Mucosa of descending colon (tissue), 3 donors: ENCODE measurements at regions not wholly inside any gene's neighbourhood (a gene's known extent, or its start where the extent isn't known, plus 50 kb on each side); places are given as distances from the start of the nearest gene placed in this dataset.
A peak's percentile ranks its signal among the peaks of the same experiment; 100 is the strongest.
"Not testable (repeated sequence)": the region's sequence is repeated elsewhere in the genome, so short reads cannot be mapped to it uniquely, and the experiment has no call there.

ENCODE experiments used
- ATAC-seq: fragments of 200-7000 bp; cut with Tn5 transposase; one replicate; pipeline ENCODE4 v1.9.1; 2020; ENCODE audit warnings: mild to moderate bottlenecking, moderate library complexity
- DNase-seq, 3 donors: peaks; one replicate each; pipeline ENCODE4 v3.0.0-alpha.2; 2020
- H3K36me3 ChIP-seq: fragments of 200-600 bp; one replicate; pipeline ENCODE4 v1.8.0; 2021; ENCODE audit warnings: low read depth, mild to moderate bottlenecking
- H3K4me1 ChIP-seq: fragments of 200-600 bp; one replicate; pipeline ENCODE4 v1.8.0; 2021; ENCODE audit warnings: low read depth, mild to moderate bottlenecking
- H3K4me3 ChIP-seq: fragments of 200-600 bp; one replicate; pipeline ENCODE4 v1.8.0; 2021; ENCODE audit warnings: mild to moderate bottlenecking
- H3K9me3 ChIP-seq: fragments of 200-600 bp; one replicate; pipeline ENCODE4 v1.8.0; 2021; ENCODE audit warnings: mild to moderate bottlenecking
- intact Hi-C, 2 donors: fragments of 100-400 bp; cut with DNase I in 1 of 2; cut with micrococcal nuclease in 1 of 2; formaldehyde crosslinking; loops; one replicate each; pipeline versions ENCODE4 v1.11.0 to v1.11.1; 2022; cut with DNase I, micrococcal nuclease
- TF ChIP-seq, protein P1 (sequence below): fragments of 200-600 bp; IDR thresholded peaks from one replicate; pipeline ENCODE4 v1.8.0; 2022; ENCODE audit warnings: antibody characterized with exemption, mild to moderate bottlenecking
- donor health status: DM: no; HTN: no; CAD: no; lungs with moderate emphysema.
- donor health status: DM: no; HTN: no; CAD: no.
- donor health status: DM: no; HTN: yes; CAD: no.

DNA sequence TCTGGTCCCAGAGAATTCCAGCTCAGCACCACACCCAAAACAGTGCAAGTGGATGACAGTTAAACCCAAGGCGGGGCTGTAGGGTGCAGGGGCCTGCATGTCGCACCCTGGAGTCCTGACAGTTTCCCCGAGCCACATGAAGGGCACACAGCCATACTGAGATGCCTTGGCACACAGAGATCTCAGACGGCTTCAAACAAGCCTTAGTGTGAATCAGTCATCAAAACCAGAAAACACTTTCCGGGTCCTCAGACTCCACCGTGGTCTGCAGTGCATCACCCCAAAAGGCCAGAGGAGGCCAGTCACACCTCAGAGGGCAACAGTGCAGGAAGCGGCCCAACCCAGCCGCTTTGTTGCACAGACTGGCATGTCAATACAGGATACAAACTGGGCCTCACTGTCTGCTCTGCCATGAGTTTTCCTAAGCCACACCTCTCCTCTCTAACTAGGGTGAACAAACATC lies 64.6 kb upstream of the ENPP6 start:
- no peak overlapping the region for H3K4me3 ChIP-seq
- intact Hi-C loops, result loop anchor here in 1 of 2 donors (10.0 kb wide), 1 partner anchor 63 kb away; no protein-coding TSS in a partner anchor
- H3K9me3 ChIP-seq, result no peaks in the 10 kb centered on the region
- peaks cover 19% of the 10 kb centered on the region for H3K4me1 ChIP-seq
- no peaks in the 10 kb centered on the region for H3K36me3 ChIP-seq
- ATAC-seq (peak; percentile 93), DNase-seq (peak; percentile 65 to 83 (median 77))
- TF ChIP-seq, protein P1, sequence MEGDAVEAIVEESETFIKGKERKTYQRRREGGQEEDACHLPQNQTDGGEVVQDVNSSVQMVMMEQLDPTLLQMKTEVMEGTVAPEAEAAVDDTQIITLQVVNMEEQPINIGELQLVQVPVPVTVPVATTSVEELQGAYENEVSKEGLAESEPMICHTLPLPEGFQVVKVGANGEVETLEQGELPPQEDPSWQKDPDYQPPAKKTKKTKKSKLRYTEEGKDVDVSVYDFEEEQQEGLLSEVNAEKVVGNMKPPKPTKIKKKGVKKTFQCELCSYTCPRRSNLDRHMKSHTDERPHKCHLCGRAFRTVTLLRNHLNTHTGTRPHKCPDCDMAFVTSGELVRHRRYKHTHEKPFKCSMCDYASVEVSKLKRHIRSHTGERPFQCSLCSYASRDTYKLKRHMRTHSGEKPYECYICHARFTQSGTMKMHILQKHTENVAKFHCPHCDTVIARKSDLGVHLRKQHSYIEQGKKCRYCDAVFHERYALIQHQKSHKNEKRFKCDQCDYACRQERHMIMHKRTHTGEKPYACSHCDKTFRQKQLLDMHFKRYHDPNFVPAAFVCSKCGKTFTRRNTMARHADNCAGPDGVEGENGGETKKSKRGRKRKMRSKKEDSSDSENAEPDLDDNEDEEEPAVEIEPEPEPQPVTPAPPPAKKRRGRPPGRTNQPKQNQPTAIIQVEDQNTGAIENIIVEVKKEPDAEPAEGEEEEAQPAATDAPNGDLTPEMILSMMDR, result peak; percentile 14

DNA sequence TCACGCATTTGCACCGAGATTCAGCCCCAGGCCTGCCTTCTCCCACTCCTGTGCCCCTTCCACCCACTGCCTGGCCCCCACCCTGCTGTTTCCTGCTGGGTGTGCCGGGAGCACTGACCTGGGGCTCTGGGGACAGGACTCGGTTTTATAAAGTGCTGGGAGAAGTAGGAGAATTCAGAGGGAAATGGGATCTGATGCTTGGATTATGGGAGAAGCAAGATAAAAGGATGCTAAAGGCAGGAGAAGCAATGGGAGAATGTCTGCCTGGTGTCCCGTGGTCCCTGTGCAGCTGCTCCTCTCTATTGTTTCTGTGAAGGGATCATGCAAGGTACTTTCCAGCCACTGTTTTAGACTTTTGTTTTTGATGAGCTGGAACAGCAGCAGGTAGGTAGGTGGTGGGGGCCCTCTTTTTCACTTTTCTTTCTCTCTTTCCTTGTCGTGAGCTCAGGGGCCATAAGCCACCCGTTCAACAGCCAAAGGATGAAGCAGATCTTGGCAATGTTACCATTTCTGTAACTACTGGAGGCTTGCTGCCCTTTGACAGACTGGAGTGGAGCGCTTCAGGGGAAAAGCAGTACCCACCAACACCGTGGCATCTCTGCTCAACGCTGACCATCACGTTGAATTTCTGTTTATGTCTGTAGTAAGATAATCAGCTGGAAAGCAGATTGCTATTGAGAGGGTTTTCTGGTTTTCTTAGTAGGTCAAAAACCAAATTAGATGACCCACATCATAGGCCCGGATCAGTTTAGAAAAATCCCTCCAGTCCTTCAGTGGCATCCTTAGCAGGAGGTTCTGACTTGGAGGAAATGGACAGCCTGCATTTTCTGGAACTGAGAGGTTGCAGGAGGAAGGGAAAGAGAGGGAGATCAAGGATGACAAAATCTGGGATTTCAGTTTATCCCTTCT lies 63.8 kb upstream of the ENPP6 start:
- H3K9me3 ChIP-seq, result peaks cover 2% of the 10 kb centered on the region
- intact Hi-C loops, result loop anchor here in 1 of 2 donors (10.0 kb wide), 1 partner anchor 63 kb away; no protein-coding TSS in a partner anchor
- ATAC-seq, result no peak
- no peak overlapping the region for H3K4me3 ChIP-seq
- TF ChIP-seq, protein P1, result no peak
- DNase-seq, result no peak
- H3K36me3 ChIP-seq, result no peaks in the 10 kb centered on the region
- peaks cover 19% of the 10 kb centered on the region for H3K4me1 ChIP-seq

DNA sequence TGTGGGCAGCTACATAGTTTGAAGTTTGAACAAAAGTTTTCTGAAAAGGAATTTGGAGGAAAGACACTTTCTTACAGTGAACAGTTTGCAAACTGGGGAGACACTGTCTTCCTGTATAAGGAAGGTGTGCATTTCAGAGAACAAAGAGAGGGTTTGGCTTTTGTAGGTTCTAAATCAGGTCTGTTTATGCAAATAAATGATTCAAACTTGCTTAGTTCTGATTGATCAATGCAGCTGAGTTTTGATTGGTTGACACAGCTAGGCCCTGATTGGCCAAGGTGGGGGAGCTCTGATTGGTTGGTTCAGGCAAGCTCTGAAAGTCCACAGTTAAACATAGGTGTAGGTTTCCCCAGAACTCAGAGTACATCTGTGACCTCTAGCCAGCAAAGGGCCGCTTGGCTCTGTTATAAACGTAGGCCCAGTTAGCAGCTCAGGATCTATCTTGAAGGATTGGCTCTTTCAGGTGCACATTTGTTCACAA lies 63.0 kb upstream of the ENPP6 start:
- DNase-seq, result no peak
- intact Hi-C loops, result loop anchor here in 1 of 2 donors (10.0 kb wide), 1 partner anchor 64 kb away; no protein-coding TSS in a partner anchor
- H3K4me3 ChIP-seq, result no peak overlapping the region
- H3K36me3 ChIP-seq, result no peaks in the 10 kb centered on the region
- TF ChIP-seq, protein P1, result no peak
- H3K4me1 ChIP-seq, result peaks cover 19% of the 10 kb centered on the region
- ATAC-seq, result peak; percentile 12
- H3K9me3 ChIP-seq, result peaks cover 2% of the 10 kb centered on the region

DNA sequence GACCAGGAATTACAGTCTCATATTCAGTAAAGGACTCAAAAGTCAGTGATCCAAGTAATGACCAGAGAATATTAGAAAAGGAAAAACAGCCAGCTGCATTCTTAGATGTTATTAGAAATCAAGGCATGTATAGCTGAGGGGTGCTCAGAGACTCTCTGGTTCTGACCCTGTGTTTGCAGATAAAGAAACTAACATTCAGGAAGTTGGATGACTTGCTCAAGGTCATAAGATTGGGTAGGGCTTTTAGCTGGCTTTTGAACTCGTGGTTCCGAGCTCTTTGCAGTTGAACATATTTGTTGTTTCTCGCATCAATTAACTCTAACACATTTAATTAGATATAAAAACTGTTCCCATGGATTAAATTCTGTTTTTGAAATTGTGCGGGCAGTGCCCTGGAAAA lies 62.5 kb upstream of the ENPP6 start:
- H3K36me3 ChIP-seq, result no peaks in the 10 kb centered on the region
- no peak for DNase-seq
- ATAC-seq, result no peak
- H3K4me3 ChIP-seq, result no peak overlapping the region
- TF ChIP-seq, protein P1, result no peak
- intact Hi-C loops, result loop anchor here in 1 of 2 donors (10.0 kb wide), 1 partner anchor 65 kb away; no protein-coding TSS in a partner anchor
- peaks cover 2% of the 10 kb centered on the region for H3K9me3 ChIP-seq
- peaks cover 19% of the 10 kb centered on the region for H3K4me1 ChIP-seq

DNA sequence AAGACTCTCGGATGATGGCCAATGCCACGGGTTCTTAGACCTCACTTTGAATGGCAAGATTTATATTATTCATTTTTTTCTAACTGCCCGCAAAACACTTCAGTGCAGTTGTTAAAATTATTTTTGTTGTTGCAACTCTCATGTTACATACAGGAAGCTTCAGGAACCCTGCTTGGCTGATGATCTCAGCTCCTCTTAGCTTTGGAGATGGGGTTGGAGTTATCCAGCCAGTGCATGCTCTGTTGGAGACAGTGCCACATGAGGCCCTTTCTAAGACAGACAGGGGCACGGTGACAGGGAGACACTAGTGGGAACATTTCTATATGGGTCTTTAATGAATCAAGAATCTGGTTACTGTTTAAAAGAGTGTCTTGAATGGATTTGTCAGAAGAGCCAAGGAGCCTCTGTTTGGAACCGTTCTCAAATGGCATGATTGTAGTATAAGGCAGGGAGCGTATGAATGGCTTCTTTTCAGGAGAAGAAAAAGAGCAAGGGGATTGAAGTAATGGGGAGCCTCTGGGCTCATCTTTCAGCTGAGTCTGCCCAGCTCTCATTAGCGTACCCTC lies 61.9 kb upstream of the ENPP6 start:
- ATAC-seq, result no peak

DNA sequence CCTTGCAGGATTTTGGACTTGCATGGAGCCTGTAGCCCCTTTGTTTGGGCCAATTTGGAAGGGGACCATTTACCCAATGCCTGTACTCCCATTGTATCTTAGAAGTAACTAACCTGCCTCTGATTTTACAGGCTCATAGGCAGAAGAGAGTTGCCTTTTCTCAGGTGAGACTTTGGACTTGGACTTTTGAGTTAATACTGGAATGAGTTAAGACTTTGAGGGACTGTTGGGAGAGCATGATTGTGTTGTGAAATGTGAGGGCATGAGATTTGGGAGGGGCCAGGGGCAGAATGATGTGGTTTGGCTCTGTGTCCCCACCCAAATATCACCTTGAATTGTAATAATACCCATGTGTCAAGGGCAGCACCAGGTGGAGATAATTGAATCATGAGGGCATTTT lies 60.1 kb upstream of the ENPP6 start:
- H3K4me1 ChIP-seq, result peaks cover 19% of the 10 kb centered on the region
- intact Hi-C loops, H3K36me3 ChIP-seq, ATAC-seq, H3K9me3 ChIP-seq, DNase-seq, H3K4me3 ChIP-seq: not testable (repeated sequence)

More for the DNA sequence above, 61.9 kb upstream of the ENPP6 start:
- Histone ChIP-seq H3K9me3 (peaks cover 2% of the 10 kb centered on the region), H3K36me3 (no peaks in the 10 kb centered on the region), H3K4me3 (no peak overlapping the region), H3K4me1 (peaks cover 19% of the 10 kb centered on the region)
- intact Hi-C loops, result loop anchor here in 1 of 2 donors (10.0 kb wide), 1 partner anchor 65 kb away; no protein-coding TSS in a partner anchor
- TF ChIP-seq, protein P1, result no peak
- DNase-seq, result no peak

DNA sequence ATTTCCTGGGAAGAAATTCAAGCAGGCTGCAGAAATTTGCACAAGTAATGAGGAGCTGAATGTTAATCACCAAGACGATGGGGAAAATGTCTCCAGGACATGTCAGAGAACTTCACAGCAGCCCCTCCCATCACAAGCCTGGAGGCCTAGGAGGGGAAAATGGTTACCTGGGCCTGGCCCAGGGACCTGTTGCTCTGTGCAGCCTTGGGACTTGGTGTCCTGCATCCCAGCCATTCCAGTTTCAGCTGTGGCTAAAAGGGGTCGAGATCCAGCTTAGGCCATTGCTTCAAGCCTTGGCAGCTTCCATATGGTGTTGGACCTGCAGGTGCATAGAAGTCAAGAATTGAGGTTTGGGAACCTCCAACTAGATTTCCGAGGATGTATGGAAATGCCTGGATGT lies 59.3 kb upstream of the ENPP6 start:
- H3K9me3 ChIP-seq, result not testable (repeated sequence)

DNA sequence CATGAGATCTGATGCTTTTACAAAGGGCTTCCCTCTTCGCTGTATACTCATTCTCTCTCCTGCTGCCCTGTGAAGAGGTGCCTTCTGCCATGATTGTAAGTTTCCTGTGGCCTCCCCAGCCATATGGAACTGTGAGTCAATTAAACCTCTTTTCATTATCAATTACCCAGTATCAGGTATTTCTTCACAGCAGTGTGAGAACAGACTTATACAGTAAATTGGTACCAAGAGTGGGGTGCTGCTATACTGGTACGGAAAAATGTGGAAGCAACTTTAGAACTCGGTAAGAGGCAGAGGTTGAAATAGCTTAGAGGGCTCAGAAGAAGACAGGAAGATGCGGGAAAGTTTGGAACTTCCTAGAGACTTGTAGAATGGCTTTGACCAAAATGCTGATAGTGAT lies 58.7 kb upstream of the ENPP6 start:
- intact Hi-C loops, H3K4me3 ChIP-seq, DNase-seq, ATAC-seq, H3K36me3 ChIP-seq, H3K9me3 ChIP-seq: not testable (repeated sequence)
- H3K4me1 ChIP-seq, result peaks cover 11% of the 10 kb centered on the region

More for the DNA sequence above, 59.3 kb upstream of the ENPP6 start:
- intact Hi-C loops, H3K36me3 ChIP-seq, H3K4me3 ChIP-seq, DNase-seq, ATAC-seq: not testable (repeated sequence)
- peaks cover 18% of the 10 kb centered on the region for H3K4me1 ChIP-seq
